Thyroid gland (tissue), 4 donors: ENCODE measurements at regions not wholly inside any gene's neighbourhood (a gene's known extent, or its start where the extent isn't known, plus 50 kb on each side); places are given as distances from the start of the nearest gene placed in this dataset.

Experiments
- POLR2A ChIP-seq, 2 donors: fragments of 450-650 bp; IDR thresholded peaks; one replicate each; pipeline ENCODE4 v1.6.1; 2017; ENCODE audit warnings: antibody characterized with exemption in 2 of 2, mild to moderate bottlenecking in 2 of 2, moderate library complexity in 1 of 2
- TF ChIP-seq, protein P1 (sequence below), 6 experiments: fragments of 200-600 bp in 3 of 6; fragments of 450-650 bp in 3 of 6; sonication (generic) in 3 of 6; IDR thresholded peaks; one replicate each; pipeline ENCODE4 v1.5.1; 2016 to 2019; ENCODE audit warnings: antibody characterized with exemption in 6 of 6, mild to moderate bottlenecking in 2 of 6, inconsistent platforms in 1 of 6, moderate library complexity in 1 of 6

DNA sequence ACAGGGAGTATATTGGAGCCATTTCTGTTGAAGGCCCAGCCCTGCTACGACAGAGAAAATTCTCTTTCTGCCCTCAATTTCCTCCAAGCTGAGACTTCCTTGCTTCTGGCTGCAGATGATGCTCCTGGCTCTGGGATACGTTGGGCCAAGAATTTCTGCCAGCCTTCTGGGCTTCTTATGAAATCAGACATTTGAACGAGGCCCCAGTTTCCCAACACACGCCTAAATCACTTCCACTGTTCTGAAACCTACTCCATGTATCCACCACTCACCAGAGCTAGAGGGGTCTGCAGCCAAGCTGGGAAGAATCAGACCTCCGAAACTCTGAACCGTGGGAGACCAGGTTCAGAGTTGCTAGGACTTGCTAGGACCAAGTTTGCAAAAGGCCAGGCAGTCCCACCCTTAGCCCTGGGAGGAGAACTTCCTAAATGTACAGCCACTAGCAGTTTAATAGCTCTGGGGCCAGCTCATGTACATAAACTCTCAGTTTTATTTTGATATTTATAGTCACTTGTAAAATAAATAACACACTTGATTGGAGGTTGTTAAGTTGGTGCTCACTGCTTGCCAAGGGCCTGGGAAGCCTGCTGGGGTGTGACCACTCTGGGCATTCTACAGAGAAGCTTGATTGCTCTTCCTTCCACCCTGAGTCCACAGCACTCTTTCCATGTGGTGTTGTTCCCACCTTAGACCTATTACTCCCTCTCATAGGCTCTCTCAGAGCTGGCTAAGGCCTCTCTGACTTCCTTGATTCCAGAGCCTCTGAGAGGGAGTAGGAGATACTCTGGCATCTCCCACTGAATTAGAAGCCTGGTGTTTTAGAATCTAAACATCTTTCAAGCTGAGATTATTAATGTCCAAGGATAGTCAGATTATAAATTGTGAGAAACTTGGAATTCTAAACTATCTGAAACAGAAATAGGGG, 83.4 kb upstream of the TRABD2B start:
- TF ChIP-seq, protein P1, sequence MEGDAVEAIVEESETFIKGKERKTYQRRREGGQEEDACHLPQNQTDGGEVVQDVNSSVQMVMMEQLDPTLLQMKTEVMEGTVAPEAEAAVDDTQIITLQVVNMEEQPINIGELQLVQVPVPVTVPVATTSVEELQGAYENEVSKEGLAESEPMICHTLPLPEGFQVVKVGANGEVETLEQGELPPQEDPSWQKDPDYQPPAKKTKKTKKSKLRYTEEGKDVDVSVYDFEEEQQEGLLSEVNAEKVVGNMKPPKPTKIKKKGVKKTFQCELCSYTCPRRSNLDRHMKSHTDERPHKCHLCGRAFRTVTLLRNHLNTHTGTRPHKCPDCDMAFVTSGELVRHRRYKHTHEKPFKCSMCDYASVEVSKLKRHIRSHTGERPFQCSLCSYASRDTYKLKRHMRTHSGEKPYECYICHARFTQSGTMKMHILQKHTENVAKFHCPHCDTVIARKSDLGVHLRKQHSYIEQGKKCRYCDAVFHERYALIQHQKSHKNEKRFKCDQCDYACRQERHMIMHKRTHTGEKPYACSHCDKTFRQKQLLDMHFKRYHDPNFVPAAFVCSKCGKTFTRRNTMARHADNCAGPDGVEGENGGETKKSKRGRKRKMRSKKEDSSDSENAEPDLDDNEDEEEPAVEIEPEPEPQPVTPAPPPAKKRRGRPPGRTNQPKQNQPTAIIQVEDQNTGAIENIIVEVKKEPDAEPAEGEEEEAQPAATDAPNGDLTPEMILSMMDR (IDR thresholded peaks at IDR 0.05), result no peak
- TF ChIP-seq POLR2A (IDR thresholded peaks at IDR 0.05), result no peak
